ENCODE measurements at regions not wholly inside any gene's neighbourhood (a gene's known extent, or its start where the extent isn't known, plus 50 kb on each side); places are given as distances from the start of the nearest gene placed in this dataset.

DNA sequence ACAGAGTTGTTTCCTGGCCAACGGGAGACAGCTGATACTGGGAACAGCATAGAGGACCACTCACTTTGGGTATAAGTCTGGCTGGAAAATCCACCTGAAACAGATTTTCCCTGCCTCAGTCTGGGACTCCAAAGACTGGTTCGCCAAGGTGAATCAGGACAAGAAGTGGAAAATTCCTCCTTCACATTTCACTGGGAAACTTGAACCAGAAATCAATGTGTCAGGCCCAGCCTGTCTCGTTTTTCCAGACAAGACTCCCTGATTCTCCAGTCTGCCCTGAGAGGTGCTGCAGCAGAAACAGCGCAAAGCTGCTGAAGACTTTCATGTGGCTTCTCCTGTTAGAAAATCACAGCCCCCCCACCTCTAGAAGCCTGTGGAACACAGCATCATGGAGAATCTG is 269.8 kb downstream of the OPA1 start:
- peaks cover 6% of the 10 kb centered on the region for H3K4me1 ChIP-seq (ENCODE audit: control insufficient read depth, extremely low read depth, insufficient read depth, low read length)
- H3K27ac ChIP-seq (ENCODE audit: control insufficient read depth, insufficient read depth, low read length) = no peak overlapping the region
- H3K27me3 ChIP-seq (ENCODE audit: control insufficient read depth, extremely low read depth, insufficient read depth, low read length) = no peaks in the 10 kb centered on the region
- dilution Hi-C loops (cut with MboI; ENCODE audit: extremely low pct_ligation_motif_present, low sequenced_read_pairs) = no loop called here
- no peak for TF ChIP-seq EZH2 (IDR thresholded peaks at IDR 0.05; ENCODE audit: low read length)
- TF ChIP-seq, protein P1, sequence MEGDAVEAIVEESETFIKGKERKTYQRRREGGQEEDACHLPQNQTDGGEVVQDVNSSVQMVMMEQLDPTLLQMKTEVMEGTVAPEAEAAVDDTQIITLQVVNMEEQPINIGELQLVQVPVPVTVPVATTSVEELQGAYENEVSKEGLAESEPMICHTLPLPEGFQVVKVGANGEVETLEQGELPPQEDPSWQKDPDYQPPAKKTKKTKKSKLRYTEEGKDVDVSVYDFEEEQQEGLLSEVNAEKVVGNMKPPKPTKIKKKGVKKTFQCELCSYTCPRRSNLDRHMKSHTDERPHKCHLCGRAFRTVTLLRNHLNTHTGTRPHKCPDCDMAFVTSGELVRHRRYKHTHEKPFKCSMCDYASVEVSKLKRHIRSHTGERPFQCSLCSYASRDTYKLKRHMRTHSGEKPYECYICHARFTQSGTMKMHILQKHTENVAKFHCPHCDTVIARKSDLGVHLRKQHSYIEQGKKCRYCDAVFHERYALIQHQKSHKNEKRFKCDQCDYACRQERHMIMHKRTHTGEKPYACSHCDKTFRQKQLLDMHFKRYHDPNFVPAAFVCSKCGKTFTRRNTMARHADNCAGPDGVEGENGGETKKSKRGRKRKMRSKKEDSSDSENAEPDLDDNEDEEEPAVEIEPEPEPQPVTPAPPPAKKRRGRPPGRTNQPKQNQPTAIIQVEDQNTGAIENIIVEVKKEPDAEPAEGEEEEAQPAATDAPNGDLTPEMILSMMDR (optimal IDR thresholded peaks at IDR 0.05 in 1 of 3, IDR thresholded peaks at IDR 0.05 in 1 of 3, conservative IDR thresholded peaks at IDR 0.05 in 1 of 3; ENCODE audit: extremely low read depth in 1 of 3, insufficient read depth in 2 of 3, low read length in 3 of 3) = no peak
- H3K79me2 ChIP-seq (ENCODE audit: control insufficient read depth, insufficient read depth, low read length) = no peaks in the 10 kb centered on the region
- H4K20me1 ChIP-seq (ENCODE audit: control insufficient read depth, extremely low read depth, insufficient read depth, low read length) = no peaks in the 10 kb centered on the region
- no peak overlapping the region for H3K4me2 ChIP-seq (ENCODE audit: control insufficient read depth, extremely low read depth, insufficient read depth, low read depth, low read length)
- FAIRE-seq = no peak
- H3K4me3 ChIP-seq (ENCODE audit: control insufficient read depth in 2 of 3, extremely low read depth in 1 of 3, insufficient read depth in 2 of 3, low read depth in 1 of 3, low read length in 3 of 3) = no peak overlapping the region
- no peaks in the 10 kb centered on the region for H3K36me3 ChIP-seq (ENCODE audit: control insufficient read depth in 2 of 2, extremely low read depth in 1 of 2, insufficient read depth in 2 of 2, low read length in 2 of 2)
- no peaks in the 10 kb centered on the region for H3K9me1 ChIP-seq (ENCODE audit: control insufficient read depth, extremely low read depth, insufficient read depth, low read length)
- no peak for DNase-seq (ENCODE audit: low read depth, low spot score)
- H2AFZ ChIP-seq (ENCODE audit: control insufficient read depth, low read length) = no peak overlapping the region
- no peaks in the 10 kb centered on the region for H3K9me3 ChIP-seq (ENCODE audit: control insufficient read depth, low read depth, low read length)
- no peak overlapping the region for H3K9ac ChIP-seq (ENCODE audit: control insufficient read depth, extremely low read depth, insufficient read depth, low read length)

DNA sequence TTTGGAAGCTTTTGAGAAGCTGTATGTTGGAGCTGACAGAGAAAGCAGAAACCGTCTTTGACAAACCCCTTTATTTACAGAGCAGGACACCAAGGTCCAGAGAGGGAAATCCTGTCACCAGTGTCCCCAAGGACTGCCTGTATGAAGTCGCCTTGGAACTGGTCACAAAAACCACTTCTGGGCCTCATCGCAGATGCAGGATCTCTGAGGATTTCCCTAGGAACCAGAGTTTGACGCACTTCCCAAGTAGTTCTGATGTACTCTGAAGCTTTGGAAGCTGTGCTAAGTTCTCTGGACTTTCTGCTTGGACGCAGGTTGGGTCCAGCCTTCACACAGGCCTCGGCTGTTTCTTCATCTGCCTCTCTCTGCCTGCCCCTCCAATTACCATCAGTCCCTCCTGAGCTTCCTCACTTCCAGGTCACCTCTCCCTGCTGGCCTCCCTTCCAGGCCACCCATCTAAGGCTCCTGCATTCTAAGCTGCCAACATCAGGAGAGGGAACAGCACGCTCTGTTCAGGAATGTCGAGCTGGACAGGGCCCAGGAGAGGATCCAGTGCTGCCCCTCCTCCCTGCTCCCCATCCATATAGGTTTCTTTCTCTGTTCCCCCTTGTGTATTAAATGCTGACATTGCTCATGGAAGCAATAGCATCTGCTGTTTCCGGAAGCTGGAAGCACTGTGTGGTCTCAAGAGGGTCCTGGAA is 270.8 kb downstream of the OPA1 start:
- TF ChIP-seq, protein P1 (optimal IDR thresholded peaks at IDR 0.05 in 1 of 3, IDR thresholded peaks at IDR 0.05 in 1 of 3, conservative IDR thresholded peaks at IDR 0.05 in 1 of 3; ENCODE audit: extremely low read depth in 1 of 3, insufficient read depth in 2 of 3, low read length in 3 of 3) = no peak
- TF ChIP-seq EZH2 (IDR thresholded peaks at IDR 0.05; ENCODE audit: low read length) = no peak

More for the DNA sequence above, 270.8 kb downstream of the OPA1 start:
- FAIRE-seq (no peak), DNase-seq (ENCODE audit: low read depth, low spot score) (no peak)
- H3K27ac ChIP-seq (ENCODE audit: control insufficient read depth, insufficient read depth, low read length) = no peak overlapping the region
- no peaks in the 10 kb centered on the region for H3K36me3 ChIP-seq (ENCODE audit: control insufficient read depth in 2 of 2, extremely low read depth in 1 of 2, insufficient read depth in 2 of 2, low read length in 2 of 2)
- H2AFZ ChIP-seq (ENCODE audit: control insufficient read depth, low read length) = no peak overlapping the region
- no peaks in the 10 kb centered on the region for H4K20me1 ChIP-seq (ENCODE audit: control insufficient read depth, extremely low read depth, insufficient read depth, low read length)
- H3K9me1 ChIP-seq (ENCODE audit: control insufficient read depth, extremely low read depth, insufficient read depth, low read length) = no peaks in the 10 kb centered on the region
- H3K9me3 ChIP-seq (ENCODE audit: control insufficient read depth, low read depth, low read length) = no peaks in the 10 kb centered on the region
- peaks cover 16% of the 10 kb centered on the region for H3K4me1 ChIP-seq (ENCODE audit: control insufficient read depth, extremely low read depth, insufficient read depth, low read length)
- H3K27me3 ChIP-seq (ENCODE audit: control insufficient read depth, extremely low read depth, insufficient read depth, low read length) = no peaks in the 10 kb centered on the region
- no peak overlapping the region for H3K9ac ChIP-seq (ENCODE audit: control insufficient read depth, extremely low read depth, insufficient read depth, low read length)
- dilution Hi-C loops (cut with MboI; ENCODE audit: extremely low pct_ligation_motif_present, low sequenced_read_pairs) = no loop called here
- no peaks in the 10 kb centered on the region for H3K79me2 ChIP-seq (ENCODE audit: control insufficient read depth, insufficient read depth, low read length)
- H3K4me2 ChIP-seq (ENCODE audit: control insufficient read depth, extremely low read depth, insufficient read depth, low read depth, low read length) = no peak overlapping the region
- H3K4me3 ChIP-seq (ENCODE audit: control insufficient read depth in 2 of 3, extremely low read depth in 1 of 3, insufficient read depth in 2 of 3, low read depth in 1 of 3, low read length in 3 of 3) = no peak overlapping the region

All from keratinocyte (primary cell).